ENCODE measurements at regions not wholly inside any gene's neighbourhood (a gene's known extent, or its start where the extent isn't known, plus 50 kb on each side); places are given as distances from the start of the nearest gene placed in this dataset.

- TF ChIP-seq, protein P1, sequence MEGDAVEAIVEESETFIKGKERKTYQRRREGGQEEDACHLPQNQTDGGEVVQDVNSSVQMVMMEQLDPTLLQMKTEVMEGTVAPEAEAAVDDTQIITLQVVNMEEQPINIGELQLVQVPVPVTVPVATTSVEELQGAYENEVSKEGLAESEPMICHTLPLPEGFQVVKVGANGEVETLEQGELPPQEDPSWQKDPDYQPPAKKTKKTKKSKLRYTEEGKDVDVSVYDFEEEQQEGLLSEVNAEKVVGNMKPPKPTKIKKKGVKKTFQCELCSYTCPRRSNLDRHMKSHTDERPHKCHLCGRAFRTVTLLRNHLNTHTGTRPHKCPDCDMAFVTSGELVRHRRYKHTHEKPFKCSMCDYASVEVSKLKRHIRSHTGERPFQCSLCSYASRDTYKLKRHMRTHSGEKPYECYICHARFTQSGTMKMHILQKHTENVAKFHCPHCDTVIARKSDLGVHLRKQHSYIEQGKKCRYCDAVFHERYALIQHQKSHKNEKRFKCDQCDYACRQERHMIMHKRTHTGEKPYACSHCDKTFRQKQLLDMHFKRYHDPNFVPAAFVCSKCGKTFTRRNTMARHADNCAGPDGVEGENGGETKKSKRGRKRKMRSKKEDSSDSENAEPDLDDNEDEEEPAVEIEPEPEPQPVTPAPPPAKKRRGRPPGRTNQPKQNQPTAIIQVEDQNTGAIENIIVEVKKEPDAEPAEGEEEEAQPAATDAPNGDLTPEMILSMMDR (IDR thresholded peaks at IDR 0.05) = no peak
- TF ChIP-seq EZH2 (IDR thresholded peaks at IDR 0.05; ENCODE audit: borderline replicate concordance, insufficient read depth, low read depth, low read length, poor library complexity, severe bottlenecking) = no peak
These were observed 54.9 kb upstream of the PTPRT start for GRCh38 chr20:43244647-43245046.

All from B cell (primary cell).